GM18519 (cell line): ENCODE measurements at regions not wholly inside any gene's neighbourhood (a gene's known extent, or its start where the extent isn't known, plus 50 kb on each side); places are given as distances from the start of the nearest gene placed in this dataset.

Experiments used
- ATAC-seq: cut with Tn5 transposase; IDR thresholded peaks from one replicate; pipeline ENCODE4 v1.9.1; 2021; ENCODE audit warnings: mild to moderate bottlenecking, moderate library complexity; ENCODE audit not compliant: unreplicated experiment, low FRiP score

GRCh38 chr3:128515-129172 is 67.9 kb upstream of the CHL1 start:
- ATAC-seq, result no peak

- no peak for ATAC-seq
Measured at GRCh38 chr3:131151-131888, 65.2 kb upstream of the CHL1 start.

GRCh38 chr3:132378-132777 is 64.2 kb upstream of the CHL1 start:
- ATAC-seq, result no peak

- ATAC-seq, result no peak
Measured at GRCh38 chr3:132904-133303, 63.7 kb upstream of the CHL1 start.

GRCh38 chr3:140748-141330 is 55.7 kb upstream of the CHL1 start:
- no peak for ATAC-seq
